Fibroblast of lung (primary cell): ENCODE measurements at regions not wholly inside any gene's neighbourhood (a gene's known extent, or its start where the extent isn't known, plus 50 kb on each side); places are given as distances from the start of the nearest gene placed in this dataset.

Source experiments
- DNase-seq, 2 donors: peaks; one replicate each; pipeline versions ENCODE4 v3.0.0 to v3.0.0-alpha.2; 2010; ENCODE audit warnings: low read depth in 2 of 2
- H2AFZ ChIP-seq: 2 replicates; pipeline ENCODE4 v1.5.1; 2012; ENCODE audit warnings: low read length, control low read depth, inconsistent platforms
- H3K27ac ChIP-seq: 2 replicates; pipeline ENCODE4 v1.5.1; 2011; ENCODE audit warnings: low read length, control low read depth; ENCODE audit not compliant: insufficient read depth
- H3K27me3 ChIP-seq: 2 replicates; pipeline ENCODE4 v1.5.1; 2011; ENCODE audit warnings: mild to moderate bottlenecking, low read length; ENCODE audit not compliant: control insufficient read depth, insufficient read depth
- H3K36me3 ChIP-seq: 2 replicates; pipeline ENCODE4 v1.5.1; 2011; ENCODE audit warnings: low read length; ENCODE audit not compliant: control insufficient read depth, insufficient read depth
- H3K4me1 ChIP-seq: 2 replicates; pipeline ENCODE4 v1.5.1; 2011; ENCODE audit warnings: low read length; ENCODE audit not compliant: control insufficient read depth, insufficient read depth; ENCODE audit errors: extremely low read depth
- H3K4me2 ChIP-seq: 2 replicates; pipeline ENCODE4 v1.5.1; 2011; ENCODE audit warnings: low read length, control low read depth; ENCODE audit not compliant: insufficient read depth; ENCODE audit errors: extremely low read depth
- H3K4me3 ChIP-seq, 4 experiments: fragments of 200-600 bp in 1 of 4; sonication (generic) in 1 of 4; replicated peaks in 1 of 4; 2 replicates each; pipeline ENCODE4 v1.5.1; 2011 to 2016; ENCODE audit warnings: low read length in 4 of 4, low read depth in 3 of 4, mild to moderate bottlenecking in 3 of 4, control low read depth in 2 of 4, inconsistent platforms in 1 of 4, mixed read lengths in 1 of 4; ENCODE audit not compliant: insufficient read depth in 1 of 4; ENCODE audit errors: control extremely low read depth in 1 of 4
- H3K79me2 ChIP-seq: 2 replicates; pipeline ENCODE4 v1.5.1; 2012; ENCODE audit warnings: mild to moderate bottlenecking, low read length, inconsistent platforms; ENCODE audit not compliant: control insufficient read depth, insufficient read depth
- H3K9ac ChIP-seq: 2 replicates; pipeline ENCODE4 v1.5.1; 2011; ENCODE audit warnings: mild to moderate bottlenecking, low read length, control low read depth; ENCODE audit not compliant: insufficient read depth
- H3K9me3 ChIP-seq: 2 replicates; pipeline ENCODE4 v1.5.1; 2012; ENCODE audit warnings: low read depth, low read length; ENCODE audit not compliant: control insufficient read depth, insufficient read depth
- H4K20me1 ChIP-seq: 2 replicates; pipeline ENCODE4 v1.5.1; 2011; ENCODE audit warnings: low read length; ENCODE audit not compliant: control insufficient read depth, insufficient read depth; ENCODE audit errors: extremely low read depth
- EZH2 ChIP-seq: IDR thresholded peaks from 2 replicates; pipeline ENCODE4 v1.5.1; 2012; ENCODE audit warnings: low read length, control low read depth, mild to moderate bottlenecking; ENCODE audit errors: missing control alignments
- TF ChIP-seq, protein P1 (sequence below), 2 donors: IDR thresholded peaks in 1 of 2; conservative IDR thresholded peaks in 1 of 2; 1 replicate in 1 of 2; 2 replicates in 1 of 2; pipeline ENCODE4 v1.5.1; 2011 to 2012; ENCODE audit warnings: low read length in 2 of 2, control low read depth in 1 of 2, inconsistent platforms in 1 of 2, low read depth in 1 of 2, mild to moderate bottlenecking in 1 of 2

- DNase-seq: no peak
- Histone ChIP-seq H3K9ac (no peak overlapping the region), H4K20me1 (no peaks in the 10 kb centered on the region), H3K4me3 (no peak overlapping the region), H3K4me1 (no peaks in the 10 kb centered on the region), H3K4me2 (no peak overlapping the region), H3K36me3 (no peaks in the 10 kb centered on the region), H3K9me3 (no peaks in the 10 kb centered on the region), H3K27ac (no peak overlapping the region), H3K79me2 (no peaks in the 10 kb centered on the region), H3K27me3 (no peaks in the 10 kb centered on the region), H2AFZ (no peak overlapping the region)
- TF ChIP-seq EZH2: no peak
- TF ChIP-seq, protein P1, sequence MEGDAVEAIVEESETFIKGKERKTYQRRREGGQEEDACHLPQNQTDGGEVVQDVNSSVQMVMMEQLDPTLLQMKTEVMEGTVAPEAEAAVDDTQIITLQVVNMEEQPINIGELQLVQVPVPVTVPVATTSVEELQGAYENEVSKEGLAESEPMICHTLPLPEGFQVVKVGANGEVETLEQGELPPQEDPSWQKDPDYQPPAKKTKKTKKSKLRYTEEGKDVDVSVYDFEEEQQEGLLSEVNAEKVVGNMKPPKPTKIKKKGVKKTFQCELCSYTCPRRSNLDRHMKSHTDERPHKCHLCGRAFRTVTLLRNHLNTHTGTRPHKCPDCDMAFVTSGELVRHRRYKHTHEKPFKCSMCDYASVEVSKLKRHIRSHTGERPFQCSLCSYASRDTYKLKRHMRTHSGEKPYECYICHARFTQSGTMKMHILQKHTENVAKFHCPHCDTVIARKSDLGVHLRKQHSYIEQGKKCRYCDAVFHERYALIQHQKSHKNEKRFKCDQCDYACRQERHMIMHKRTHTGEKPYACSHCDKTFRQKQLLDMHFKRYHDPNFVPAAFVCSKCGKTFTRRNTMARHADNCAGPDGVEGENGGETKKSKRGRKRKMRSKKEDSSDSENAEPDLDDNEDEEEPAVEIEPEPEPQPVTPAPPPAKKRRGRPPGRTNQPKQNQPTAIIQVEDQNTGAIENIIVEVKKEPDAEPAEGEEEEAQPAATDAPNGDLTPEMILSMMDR (conservative IDR thresholded peaks at IDR 0.05 in 1 of 2, IDR thresholded peaks at IDR 0.05 in 1 of 2; ENCODE audit: low read depth in 1 of 2, low read length in 2 of 2): no peak
Measured at GRCh38 chr3:72604328-72604727, 243.9 kb downstream of the SHQ1 start.

GRCh38 chr3:72601983-72602750 is 246.1 kb downstream of the SHQ1 start:
- TF ChIP-seq, protein P1 (conservative IDR thresholded peaks at IDR 0.05 in 1 of 2, IDR thresholded peaks at IDR 0.05 in 1 of 2; ENCODE audit: low read depth in 1 of 2, low read length in 2 of 2): no peak
- no peak for TF ChIP-seq EZH2
- Histone ChIP-seq H3K79me2 (no peaks in the 10 kb centered on the region), H4K20me1 (no peaks in the 10 kb centered on the region), H2AFZ (no peak overlapping the region), H3K9me3 (no peaks in the 10 kb centered on the region), H3K9ac (no peak overlapping the region), H3K27me3 (no peaks in the 10 kb centered on the region), H3K4me1 (no peaks in the 10 kb centered on the region), H3K4me2 (no peak overlapping the region), H3K4me3 (no peak overlapping the region), H3K36me3 (no peaks in the 10 kb centered on the region), H3K27ac (no peak overlapping the region)
- DNase-seq: no peak

DNA sequence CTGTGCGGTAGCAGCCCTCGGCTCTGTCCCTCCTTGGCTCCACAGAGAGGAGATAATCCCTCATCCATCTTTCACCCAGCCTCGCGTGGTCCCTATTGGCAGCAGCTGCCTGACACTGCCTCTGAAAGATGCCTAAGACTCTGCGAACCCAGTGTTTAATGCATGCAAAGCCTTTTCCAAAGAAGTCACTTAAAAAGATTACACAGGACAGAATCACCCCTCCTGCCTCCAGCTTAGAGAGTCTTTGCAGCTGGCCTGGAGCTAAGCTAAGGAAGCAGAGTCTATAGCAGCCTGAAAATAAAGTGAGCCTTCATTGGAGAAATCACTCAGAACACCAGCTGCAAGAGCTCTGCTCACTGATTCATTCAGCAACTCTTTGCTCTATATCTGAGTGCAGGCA is 247.2 kb downstream of the SHQ1 start:
- Histone ChIP-seq H3K79me2 (no peaks in the 10 kb centered on the region), H4K20me1 (no peaks in the 10 kb centered on the region), H3K36me3 (no peaks in the 10 kb centered on the region), H3K9ac (no peak overlapping the region), H3K4me1 (no peaks in the 10 kb centered on the region), H3K9me3 (no peaks in the 10 kb centered on the region), H3K27ac (no peak overlapping the region), H3K27me3 (no peaks in the 10 kb centered on the region), H2AFZ (no peak overlapping the region), H3K4me2 (no peak overlapping the region), H3K4me3 (no peak overlapping the region)
- peak in 1 of 2 donors; percentile 42 for DNase-seq
- TF ChIP-seq, protein P1 (conservative IDR thresholded peaks at IDR 0.05 in 1 of 2, IDR thresholded peaks at IDR 0.05 in 1 of 2; ENCODE audit: low read depth in 1 of 2, low read length in 2 of 2): no peak
- no peak for TF ChIP-seq EZH2
